ENCODE measurements at regions not wholly inside any gene's neighbourhood (a gene's known extent, or its start where the extent isn't known, plus 50 kb on each side); places are given as distances from the start of the nearest gene placed in this dataset.

GRCh38 chr21:22898051-22898665, 1899.9 kb downstream of the NCAM2 start:
- no peak for DNase-seq (ENCODE audit: low spot score)

- DNase-seq (ENCODE audit: low spot score) = no peak
These were observed 1902.3 kb downstream of the NCAM2 start for GRCh38 chr21:22900490-22900889.

GRCh38 chr21:22903851-22904250, 1905.6 kb downstream of the NCAM2 start:
- no peak for DNase-seq (ENCODE audit: low spot score)

GRCh38 chr21:22904385-22904784, 1906.2 kb downstream of the NCAM2 start:
- DNase-seq (ENCODE audit: low spot score) = no peak

GRCh38 chr21:22925032-22925431, 1926.8 kb downstream of the NCAM2 start:
- DNase-seq (ENCODE audit: low spot score) = no peak

GRCh38 chr21:22927469-22927868, 1929.3 kb downstream of the NCAM2 start:
- no peak for DNase-seq (ENCODE audit: low spot score)

GRCh38 chr21:22941779-22942490, 1943.7 kb downstream of the NCAM2 start:
- no peak for DNase-seq (ENCODE audit: low spot score)

- DNase-seq (ENCODE audit: low spot score) = no peak
These were observed 1957.3 kb downstream of the NCAM2 start for GRCh38 chr21:22955559-22955958.

GRCh38 chr21:22961258-22961657, 1963.0 kb downstream of the NCAM2 start:
- DNase-seq (ENCODE audit: low spot score) = no peak

GRCh38 chr21:22965455-22966135, 1967.4 kb downstream of the NCAM2 start:
- DNase-seq (ENCODE audit: low spot score) = no peak

- no peak for DNase-seq (ENCODE audit: low spot score)
These were observed 1983.6 kb downstream of the NCAM2 start for GRCh38 chr21:22981819-22982218.

- no peak for DNase-seq (ENCODE audit: low spot score)
These were observed 1994.9 kb downstream of the NCAM2 start for GRCh38 chr21:22993144-22993543.

- DNase-seq (ENCODE audit: low spot score) = no peak
These were observed 1995.8 kb downstream of the NCAM2 start for GRCh38 chr21:22993822-22994574.

GRCh38 chr21:23003951-23004350, 2005.7 kb downstream of the NCAM2 start:
- DNase-seq (ENCODE audit: low spot score) = no peak

- DNase-seq (ENCODE audit: low spot score) = no peak
These were observed 2010.5 kb downstream of the NCAM2 start for GRCh38 chr21:23008601-23009202.

GRCh38 chr21:23009360-23009759, 2011.2 kb downstream of the NCAM2 start:
- DNase-seq (ENCODE audit: low spot score) = no peak

- DNase-seq (ENCODE audit: low spot score) = no peak
These were observed 2015.8 kb downstream of the NCAM2 start for GRCh38 chr21:23014021-23014420.

GRCh38 chr21:23016617-23017016, 2018.4 kb downstream of the NCAM2 start:
- DNase-seq (ENCODE audit: low spot score) = no peak

- no peak for DNase-seq (ENCODE audit: low spot score)
These were observed 2019.8 kb downstream of the NCAM2 start for GRCh38 chr21:23017989-23018388.

GRCh38 chr21:23020969-23021368, 2022.8 kb downstream of the NCAM2 start:
- no peak for DNase-seq (ENCODE audit: low spot score)

GRCh38 chr21:23021481-23021880, 2023.3 kb downstream of the NCAM2 start:
- DNase-seq (ENCODE audit: low spot score) = no peak

- DNase-seq (ENCODE audit: low spot score) = no peak
These were observed 2028.7 kb downstream of the NCAM2 start for GRCh38 chr21:23026878-23027277.
